DOHH2 (cell line): ENCODE measurements at regions not wholly inside any gene's neighbourhood (a gene's known extent, or its start where the extent isn't known, plus 50 kb on each side); places are given as distances from the start of the nearest gene placed in this dataset.

Experiments
- H3F3A ChIP-seq: fragments of 200-600 bp; sonication (generic), shearing (Covaris generic); 2 replicates; pipeline ENCODE4 v1.6.0; 2016; ENCODE audit warnings: antibody characterized with exemption, mild to moderate bottlenecking; ENCODE audit not compliant: control insufficient read depth, insufficient read depth
- H3K27ac ChIP-seq: fragments of 200-600 bp; sonication (generic); 2 replicates; pipeline ENCODE4 v1.5.1; 2014; ENCODE audit warnings: low read depth, mild to moderate bottlenecking, low read length, moderate library complexity
- H3K27me3 ChIP-seq: fragments of 200-600 bp; sonication (generic); 2 replicates; pipeline ENCODE4 v1.6.1; 2014; ENCODE audit warnings: mild to moderate bottlenecking, low read length, mixed read lengths; ENCODE audit not compliant: control insufficient read depth
- H3K36me3 ChIP-seq: fragments of 200-600 bp; sonication (generic); 2 replicates; pipeline ENCODE4 v1.6.1; 2014; ENCODE audit warnings: mild to moderate bottlenecking, low read length, moderate library complexity, mixed read lengths; ENCODE audit not compliant: control insufficient read depth
- H3K4me1 ChIP-seq: fragments of 200-600 bp; sonication (generic); 2 replicates; pipeline ENCODE4 v1.6.1; 2014; ENCODE audit warnings: mild to moderate bottlenecking, low read length, mixed read lengths; ENCODE audit not compliant: control insufficient read depth
- H3K4me2 ChIP-seq: fragments of 200-600 bp; sonication (generic); 2 replicates; pipeline ENCODE4 v1.6.0; 2014; ENCODE audit warnings: mild to moderate bottlenecking, low read length, moderate library complexity
- H3K4me3 ChIP-seq: fragments of 200-600 bp; sonication (generic); 2 replicates; pipeline ENCODE4 v1.5.1; 2014; ENCODE audit warnings: mild to moderate bottlenecking, low read length, mixed read lengths
- H3K79me2 ChIP-seq: fragments of 200-600 bp; sonication (generic); 2 replicates; pipeline ENCODE4 v1.6.1; 2014; ENCODE audit warnings: mild to moderate bottlenecking, low read length, mixed read lengths; ENCODE audit not compliant: control insufficient read depth
- H3K9me2 ChIP-seq: fragments of 200-600 bp; sonication (generic); replicated peaks from 2 replicates; pipeline ENCODE4 v1.6.1; 2014; ENCODE audit warnings: mild to moderate bottlenecking, low read length, mixed read lengths; ENCODE audit not compliant: control insufficient read depth
- H3K9me3 ChIP-seq: fragments of 200-600 bp; sonication (generic); 2 replicates; pipeline ENCODE4 v1.6.1; 2014; ENCODE audit warnings: antibody characterized with exemption, low read length, mixed read lengths; ENCODE audit not compliant: control insufficient read depth, insufficient read depth
- H4K20me1 ChIP-seq: fragments of 200-600 bp; sonication (generic); 2 replicates; pipeline ENCODE4 v1.6.0; 2014; ENCODE audit warnings: low read depth, mild to moderate bottlenecking, antibody characterized with exemption, low read length, moderate library complexity; ENCODE audit not compliant: control insufficient read depth, insufficient read depth
- CTCF ChIP-seq: fragments of 200-600 bp; sonication (generic); IDR thresholded peaks from one replicate; pipeline ENCODE4 v1.5.1; 2014; ENCODE audit warnings: antibody characterized with exemption, mild to moderate bottlenecking, low read depth, low read length; ENCODE audit not compliant: poor library complexity, severe bottlenecking
- EZH2phosphoT487 ChIP-seq: fragments of 200-600 bp; sonication (generic); IDR thresholded peaks from 2 replicates; pipeline ENCODE4 v1.6.1; 2017; ENCODE audit warnings: borderline replicate concordance, mild to moderate bottlenecking, antibody characterized with exemption, low read length, moderate library complexity, mixed read lengths

- Histone ChIP-seq H3K4me2 (no peak overlapping the region), H3K27me3 (no peaks in the 10 kb centered on the region), H3K27ac (no peak overlapping the region), H3K9me3 (no peaks in the 10 kb centered on the region), H3K79me2 (no peaks in the 10 kb centered on the region), H3K4me1 (no peaks in the 10 kb centered on the region), H3K4me3 (no peak overlapping the region), H4K20me1 (no peaks in the 10 kb centered on the region), H3F3A (no peaks in the 10 kb centered on the region), H3K36me3 (no peaks in the 10 kb centered on the region), H3K9me2 (no peaks in the 10 kb centered on the region)
- TF ChIP-seq CTCF (no peak), EZH2phosphoT487 (no peak)
Measured at GRCh38 chr4:177562163-177562562, 119.9 kb upstream of the AGA start.

- TF ChIP-seq CTCF (no peak), EZH2phosphoT487 (no peak)
- Histone ChIP-seq H3K27ac (no peak overlapping the region), H4K20me1 (no peaks in the 10 kb centered on the region)
Measured at GRCh38 chr4:177562859-177563258, 120.6 kb upstream of the AGA start.

DNA sequence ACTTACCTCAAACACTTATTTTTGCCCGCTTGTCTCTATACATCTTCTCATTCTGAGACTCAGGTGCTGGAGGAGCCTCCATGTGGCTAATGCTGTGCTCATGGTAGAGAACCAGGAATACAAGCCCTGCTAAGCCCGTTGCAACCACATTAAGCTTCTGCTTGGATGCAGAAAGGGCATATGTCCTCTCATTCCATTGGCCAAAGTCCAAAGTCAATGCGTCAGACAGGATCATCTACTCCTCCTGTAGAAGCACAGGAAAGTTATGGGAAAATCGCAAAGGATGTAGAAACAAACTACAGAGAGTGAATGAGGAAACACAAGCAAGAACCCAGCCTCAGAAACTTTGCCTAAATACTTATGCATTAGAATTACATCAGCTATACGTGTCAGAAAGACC, 124.5 kb upstream of the AGA start:
- Histone ChIP-seq H4K20me1 (no peaks in the 10 kb centered on the region), H3K9me3 (no peaks in the 10 kb centered on the region), H3K9me2 (no peaks in the 10 kb centered on the region), H3K27me3 (no peaks in the 10 kb centered on the region), H3F3A (no peaks in the 10 kb centered on the region), H3K79me2 (no peaks in the 10 kb centered on the region), H3K27ac (no peak overlapping the region), H3K4me3 (no peak overlapping the region), H3K4me1 (no peaks in the 10 kb centered on the region), H3K36me3 (no peaks in the 10 kb centered on the region), H3K4me2 (no peak overlapping the region)
- TF ChIP-seq CTCF (no peak), EZH2phosphoT487 (no peak)

More at GRCh38 chr4:177562859-177563258, 120.6 kb upstream of the AGA start:
- no peaks in the 10 kb centered on the region for H3K4me1 ChIP-seq
- H3K27me3 ChIP-seq: no peaks in the 10 kb centered on the region
- no peak overlapping the region for H3K4me2 ChIP-seq
- no peak overlapping the region for H3K4me3 ChIP-seq
- H3K9me3 ChIP-seq: no peaks in the 10 kb centered on the region
- no peaks in the 10 kb centered on the region for H3F3A ChIP-seq
- H3K9me2 ChIP-seq: no peaks in the 10 kb centered on the region
- no peaks in the 10 kb centered on the region for H3K36me3 ChIP-seq
- no peaks in the 10 kb centered on the region for H3K79me2 ChIP-seq

- no peaks in the 10 kb centered on the region for H4K20me1 ChIP-seq
Measured at GRCh38 chr4:177568931-177569330, 126.7 kb upstream of the AGA start.

More at GRCh38 chr4:177568931-177569330, 126.7 kb upstream of the AGA start:
- Histone ChIP-seq H3F3A (no peaks in the 10 kb centered on the region), H3K9me2 (no peaks in the 10 kb centered on the region), H3K79me2 (no peaks in the 10 kb centered on the region), H3K27ac (no peak overlapping the region), H3K4me1 (no peaks in the 10 kb centered on the region), H3K27me3 (no peaks in the 10 kb centered on the region), H3K4me2 (no peak overlapping the region), H3K36me3 (no peaks in the 10 kb centered on the region), H3K9me3 (no peaks in the 10 kb centered on the region), H3K4me3 (no peak overlapping the region)
- TF ChIP-seq EZH2phosphoT487 (no peak), CTCF (no peak)
